ENCODE measurements at regions not wholly inside any gene's neighbourhood (a gene's known extent, or its start where the extent isn't known, plus 50 kb on each side); places are given as distances from the start of the nearest gene placed in this dataset.
"Not testable (repeated sequence)": the region's sequence is repeated elsewhere in the genome, so short reads cannot be mapped to it uniquely, and the experiment has no call there.

DNA sequence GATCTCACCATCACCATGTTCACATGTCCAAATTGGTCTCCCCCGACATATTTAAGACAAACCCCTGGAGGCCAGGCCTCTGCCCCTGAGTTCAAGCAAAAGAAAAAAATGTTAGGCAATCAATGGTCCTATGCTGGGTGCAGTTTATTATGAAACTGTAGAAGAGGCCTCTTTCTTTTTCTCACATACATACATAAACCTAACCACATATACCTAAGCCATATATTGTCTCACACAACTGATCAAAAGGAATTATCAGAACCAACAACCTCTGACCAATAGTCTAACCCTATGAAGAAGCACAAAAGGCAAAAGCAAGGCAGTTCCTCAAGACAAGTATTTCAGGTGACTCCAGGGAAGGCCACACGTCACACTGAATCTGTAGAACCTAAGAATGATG, 49.9 kb downstream of the ILRUN start:
- H3K9me3 ChIP-seq (ENCODE audit: low read depth, low read length) = no peaks in the 10 kb centered on the region
- peaks cover 19% of the 10 kb centered on the region for H4K20me1 ChIP-seq (ENCODE audit: insufficient read depth, low read length)
- TF ChIP-seq, protein P1, sequence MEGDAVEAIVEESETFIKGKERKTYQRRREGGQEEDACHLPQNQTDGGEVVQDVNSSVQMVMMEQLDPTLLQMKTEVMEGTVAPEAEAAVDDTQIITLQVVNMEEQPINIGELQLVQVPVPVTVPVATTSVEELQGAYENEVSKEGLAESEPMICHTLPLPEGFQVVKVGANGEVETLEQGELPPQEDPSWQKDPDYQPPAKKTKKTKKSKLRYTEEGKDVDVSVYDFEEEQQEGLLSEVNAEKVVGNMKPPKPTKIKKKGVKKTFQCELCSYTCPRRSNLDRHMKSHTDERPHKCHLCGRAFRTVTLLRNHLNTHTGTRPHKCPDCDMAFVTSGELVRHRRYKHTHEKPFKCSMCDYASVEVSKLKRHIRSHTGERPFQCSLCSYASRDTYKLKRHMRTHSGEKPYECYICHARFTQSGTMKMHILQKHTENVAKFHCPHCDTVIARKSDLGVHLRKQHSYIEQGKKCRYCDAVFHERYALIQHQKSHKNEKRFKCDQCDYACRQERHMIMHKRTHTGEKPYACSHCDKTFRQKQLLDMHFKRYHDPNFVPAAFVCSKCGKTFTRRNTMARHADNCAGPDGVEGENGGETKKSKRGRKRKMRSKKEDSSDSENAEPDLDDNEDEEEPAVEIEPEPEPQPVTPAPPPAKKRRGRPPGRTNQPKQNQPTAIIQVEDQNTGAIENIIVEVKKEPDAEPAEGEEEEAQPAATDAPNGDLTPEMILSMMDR (IDR thresholded peaks at IDR 0.05; ENCODE audit: extremely low read depth, low read depth, low read length) = no peak
- no peaks in the 10 kb centered on the region for H3K27me3 ChIP-seq (ENCODE audit: insufficient read depth, low read length)
- peaks cover 23% of the 10 kb centered on the region for H3K36me3 ChIP-seq (ENCODE audit: insufficient read depth, low read length)
- H3K27ac ChIP-seq (ENCODE audit: low read depth, low read length) = no peak overlapping the region
- H3K79me2 ChIP-seq (ENCODE audit: insufficient read depth, low read length) = peaks cover 74% of the 10 kb centered on the region
- peaks cover 4% of the 10 kb centered on the region for H3K4me1 ChIP-seq (ENCODE audit: insufficient read depth, low read length)
- H3K4me3 ChIP-seq (ENCODE audit: insufficient read depth, low read length) = no peak overlapping the region
- no peak overlapping the region for H3K4me2 ChIP-seq (ENCODE audit: insufficient read depth, low read length)
- no peak overlapping the region for H2AFZ ChIP-seq (ENCODE audit: low read length)
- no peak for DNase-seq (ENCODE audit: insufficient read length, low spot score, missing footprints)

DNA sequence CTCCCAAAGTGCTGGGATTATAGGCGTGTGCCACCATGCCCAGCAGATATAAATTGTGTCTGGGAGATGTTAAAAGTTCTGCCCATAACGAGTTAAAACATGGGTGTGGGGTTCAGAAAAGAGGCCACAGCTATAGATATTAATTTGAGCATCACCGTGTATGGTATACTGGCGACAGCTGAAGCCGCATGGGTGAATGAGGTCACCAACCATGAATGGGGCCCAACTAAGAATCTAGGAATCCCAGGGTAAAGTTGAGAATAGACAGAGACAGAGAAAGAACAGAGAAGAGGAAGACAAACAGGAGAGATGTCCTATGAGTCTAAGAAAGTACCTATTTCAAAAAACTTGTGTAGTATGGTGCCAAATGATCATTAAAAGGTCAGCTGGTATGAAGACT, 50.9 kb downstream of the ILRUN start:
- Histone ChIP-seq H3K36me3 (ENCODE audit: insufficient read depth, low read length) (peaks cover 23% of the 10 kb centered on the region), H2AFZ (ENCODE audit: low read length) (no peak overlapping the region), H3K27ac (ENCODE audit: low read depth, low read length) (no peak overlapping the region), H4K20me1 (ENCODE audit: insufficient read depth, low read length) (peaks cover 19% of the 10 kb centered on the region), H3K4me1 (ENCODE audit: insufficient read depth, low read length) (peaks cover 4% of the 10 kb centered on the region), H3K4me3 (ENCODE audit: insufficient read depth, low read length) (no peak overlapping the region), H3K9me3 (ENCODE audit: low read depth, low read length) (no peaks in the 10 kb centered on the region), H3K4me2 (ENCODE audit: insufficient read depth, low read length) (no peak overlapping the region), H3K27me3 (ENCODE audit: insufficient read depth, low read length) (no peaks in the 10 kb centered on the region), H3K79me2 (ENCODE audit: insufficient read depth, low read length) (peaks cover 72% of the 10 kb centered on the region)
- DNase-seq (ENCODE audit: insufficient read length, low spot score, missing footprints) = no peak
- TF ChIP-seq, protein P1 (IDR thresholded peaks at IDR 0.05; ENCODE audit: extremely low read depth, low read depth, low read length) = no peak

DNA sequence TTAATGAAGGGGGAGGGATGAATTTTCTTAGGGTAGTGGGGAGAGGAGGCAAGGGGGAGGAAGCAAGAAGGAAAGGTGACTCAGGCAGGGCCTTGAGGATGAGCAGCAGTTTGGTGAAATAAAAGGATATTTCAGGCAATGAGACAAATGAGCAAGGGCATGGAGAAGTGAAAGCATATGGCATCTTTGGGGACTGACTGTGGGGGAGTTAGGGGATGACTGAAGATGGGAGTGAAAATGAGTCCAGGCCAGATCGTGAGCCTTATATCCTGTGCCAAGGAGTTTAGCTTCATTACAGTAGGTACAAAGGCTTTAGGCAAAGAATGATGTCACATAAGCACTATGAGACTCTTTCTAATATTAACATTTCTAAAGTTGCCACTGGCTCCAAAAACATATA, 51.9 kb downstream of the ILRUN start:
- Histone ChIP-seq H4K20me1 (ENCODE audit: insufficient read depth, low read length) (peaks cover 19% of the 10 kb centered on the region), H3K36me3 (ENCODE audit: insufficient read depth, low read length) (peaks cover 23% of the 10 kb centered on the region), H3K27me3 (ENCODE audit: insufficient read depth, low read length) (no peaks in the 10 kb centered on the region), H3K4me2 (ENCODE audit: insufficient read depth, low read length) (no peak overlapping the region), H3K79me2 (ENCODE audit: insufficient read depth, low read length) (peaks cover 70% of the 10 kb centered on the region), H2AFZ (ENCODE audit: low read length) (no peak overlapping the region), H3K27ac (ENCODE audit: low read depth, low read length) (no peak overlapping the region), H3K9me3 (ENCODE audit: low read depth, low read length) (no peaks in the 10 kb centered on the region), H3K4me1 (ENCODE audit: insufficient read depth, low read length) (peaks cover 4% of the 10 kb centered on the region), H3K4me3 (ENCODE audit: insufficient read depth, low read length) (no peak overlapping the region)
- DNase-seq (ENCODE audit: insufficient read length, low spot score, missing footprints) = no peak
- TF ChIP-seq, protein P1 (IDR thresholded peaks at IDR 0.05; ENCODE audit: extremely low read depth, low read depth, low read length) = no peak

DNA sequence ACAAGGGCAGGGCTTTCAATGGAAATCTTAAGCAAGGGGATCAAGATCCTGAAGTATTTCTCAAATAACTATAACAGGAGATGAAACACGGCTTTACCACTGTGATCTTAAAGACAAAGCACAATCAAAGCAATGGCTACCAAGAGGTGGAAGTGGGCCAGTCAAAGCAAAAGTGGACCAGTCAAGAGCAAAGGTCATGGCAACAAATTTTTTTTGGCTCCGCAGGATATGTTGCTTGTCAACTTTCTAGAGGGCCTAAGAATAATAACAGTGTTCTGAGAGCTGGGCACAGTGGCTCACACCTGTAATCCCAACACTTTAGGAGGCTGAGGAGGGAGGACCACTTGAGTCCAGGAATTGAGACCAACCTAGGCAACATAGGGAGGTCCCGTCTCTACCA, 54.1 kb downstream of the ILRUN start:
- TF ChIP-seq, protein P1 (IDR thresholded peaks at IDR 0.05; ENCODE audit: extremely low read depth, low read depth, low read length) = no peak
- Histone ChIP-seq H3K4me1 (ENCODE audit: insufficient read depth, low read length) (peaks cover 3% of the 10 kb centered on the region), H3K79me2 (ENCODE audit: insufficient read depth, low read length) (peaks cover 60% of the 10 kb centered on the region), H3K27me3 (ENCODE audit: insufficient read depth, low read length) (no peaks in the 10 kb centered on the region), H3K36me3 (ENCODE audit: insufficient read depth, low read length) (peaks cover 20% of the 10 kb centered on the region), H2AFZ (ENCODE audit: low read length) (no peak overlapping the region), H4K20me1 (ENCODE audit: insufficient read depth, low read length) (peaks cover 9% of the 10 kb centered on the region), H3K9me3 (ENCODE audit: low read depth, low read length) (no peaks in the 10 kb centered on the region), H3K27ac (ENCODE audit: low read depth, low read length) (no peak overlapping the region), H3K4me2 (ENCODE audit: insufficient read depth, low read length) (no peak overlapping the region), H3K4me3 (ENCODE audit: insufficient read depth, low read length) (no peak overlapping the region)
- DNase-seq (ENCODE audit: insufficient read length, low spot score, missing footprints) = no peak

DNA sequence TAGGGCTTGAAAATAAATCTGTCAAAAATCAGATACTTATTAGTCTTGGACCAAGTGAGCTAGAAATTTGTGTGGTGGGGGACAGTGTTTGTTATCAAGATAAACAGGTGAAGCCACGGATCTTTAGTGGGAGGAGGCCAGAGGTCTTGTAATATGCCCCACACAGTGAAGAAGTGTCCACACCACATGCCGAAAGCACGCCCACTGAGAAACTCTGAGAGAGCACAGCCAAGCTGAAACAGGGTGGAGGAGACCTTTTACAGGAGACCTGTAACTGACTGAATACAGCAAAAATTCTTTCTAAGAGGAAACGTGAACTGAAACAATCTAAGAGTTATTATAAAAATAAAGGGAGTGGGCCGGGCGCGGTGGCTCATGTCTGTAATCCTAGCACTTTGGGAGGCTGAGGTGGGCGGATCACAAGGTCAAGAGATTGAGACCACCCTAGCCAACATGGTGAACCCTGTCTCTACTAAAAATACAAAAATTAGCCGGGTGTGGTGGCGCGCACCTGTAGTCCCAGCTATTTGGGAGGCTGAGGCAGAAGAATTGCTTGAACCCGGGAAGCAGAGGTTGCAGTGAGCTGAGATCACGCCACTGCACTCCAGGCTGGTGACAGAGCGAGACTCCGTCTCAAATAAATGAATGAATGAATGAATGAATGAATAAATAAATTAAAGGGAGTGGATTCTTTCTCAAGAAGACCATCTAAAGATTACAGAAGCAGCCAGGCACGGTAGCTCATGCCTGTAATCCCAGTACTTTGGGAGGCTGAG, 56.3 kb downstream of the ILRUN start:
- H2AFZ ChIP-seq (ENCODE audit: low read length); H3K4me1 ChIP-seq (ENCODE audit: insufficient read depth, low read length); DNase-seq (ENCODE audit: insufficient read length, low spot score, missing footprints); H3K9me3 ChIP-seq (ENCODE audit: low read depth, low read length); H3K27me3 ChIP-seq (ENCODE audit: insufficient read depth, low read length); H3K4me2 ChIP-seq (ENCODE audit: insufficient read depth, low read length); H3K27ac ChIP-seq (ENCODE audit: low read depth, low read length); H3K4me3 ChIP-seq (ENCODE audit: insufficient read depth, low read length); H4K20me1 ChIP-seq (ENCODE audit: insufficient read depth, low read length): not testable (repeated sequence)
- H3K79me2 ChIP-seq (ENCODE audit: insufficient read depth, low read length) = peaks cover 41% of the 10 kb centered on the region
- H3K36me3 ChIP-seq (ENCODE audit: insufficient read depth, low read length) = peaks cover 11% of the 10 kb centered on the region

Data from osteoblast (primary cell).